Activated CD4-positive, alpha-beta T cell treated with anti-CD3 and anti-CD28 coated beads, Interleukin-2, Interleukin-4, amounts not matched to agents 100 ng/mL and 50 ng/mL, durations not matched to agents 16 hours and 8 hours (primary cell): ENCODE measurements at regions not wholly inside any gene's neighbourhood (a gene's known extent, or its start where the extent isn't known, plus 50 kb on each side); places are given as distances from the start of the nearest gene placed in this dataset.

Experiments used
- DNase-seq: peaks from one replicate; pipeline ENCODE4 v3.0.0-alpha.2; 2020; ENCODE audit warnings: low spot score

DNA sequence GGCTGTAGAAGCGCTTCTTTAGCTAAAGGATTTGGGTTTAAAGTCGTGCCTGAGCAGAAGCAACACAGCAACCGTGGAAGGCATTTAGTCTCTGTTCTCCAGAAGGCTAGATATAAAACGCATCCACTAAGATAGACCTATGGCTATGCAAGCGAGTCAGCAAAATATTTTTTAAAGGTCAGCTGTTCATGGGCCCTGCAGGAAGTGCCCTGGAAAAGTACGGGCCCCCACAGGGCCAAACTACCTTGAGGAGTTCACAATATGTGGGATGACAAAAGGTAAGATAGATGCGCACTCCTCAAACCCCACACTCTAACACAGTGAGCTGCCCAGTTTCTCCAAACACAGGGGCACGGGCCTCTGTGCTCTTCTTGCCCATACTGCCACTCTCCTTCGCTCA, 261.6 kb downstream of the VPS13C start:
- DNase-seq = no peak

DNA sequence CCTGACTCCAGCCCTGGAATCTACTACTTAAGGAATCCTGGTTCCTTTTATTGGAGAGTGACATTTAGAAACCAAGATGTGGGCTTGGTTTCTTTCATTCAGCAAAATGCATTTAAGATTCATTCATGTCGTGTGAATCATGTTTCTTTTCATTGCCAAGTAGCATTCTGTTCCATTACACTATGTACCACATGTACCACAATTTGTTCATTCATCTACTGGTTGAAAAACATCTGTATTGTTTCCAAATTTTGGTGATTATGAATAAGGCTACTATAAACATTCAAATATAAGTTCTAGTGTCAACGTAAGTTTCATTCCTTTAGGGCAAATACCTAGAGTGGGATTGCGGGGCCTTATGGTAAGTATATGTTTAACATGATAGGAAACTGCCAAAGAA, 264.2 kb downstream of the VPS13C start:
- DNase-seq = no peak

DNA sequence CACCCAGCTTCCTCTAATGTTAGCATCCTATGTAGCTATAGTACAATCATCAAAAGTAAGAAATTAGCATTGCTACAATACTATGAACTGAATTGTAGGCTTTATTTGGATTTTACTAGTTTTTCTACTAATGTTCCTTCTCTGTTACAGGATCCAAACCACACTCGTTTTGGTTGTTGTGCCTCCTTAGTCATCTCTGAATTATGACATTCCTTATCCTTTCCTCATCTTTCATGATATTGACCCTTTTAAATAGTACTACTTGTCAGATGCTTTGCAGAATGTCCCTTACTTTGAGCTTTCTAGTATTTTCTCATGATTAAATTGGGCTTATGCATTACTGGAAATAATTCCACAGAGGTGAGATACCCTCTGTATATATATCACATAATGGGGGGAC, 265.4 kb downstream of the VPS13C start:
- no peak for DNase-seq

DNA sequence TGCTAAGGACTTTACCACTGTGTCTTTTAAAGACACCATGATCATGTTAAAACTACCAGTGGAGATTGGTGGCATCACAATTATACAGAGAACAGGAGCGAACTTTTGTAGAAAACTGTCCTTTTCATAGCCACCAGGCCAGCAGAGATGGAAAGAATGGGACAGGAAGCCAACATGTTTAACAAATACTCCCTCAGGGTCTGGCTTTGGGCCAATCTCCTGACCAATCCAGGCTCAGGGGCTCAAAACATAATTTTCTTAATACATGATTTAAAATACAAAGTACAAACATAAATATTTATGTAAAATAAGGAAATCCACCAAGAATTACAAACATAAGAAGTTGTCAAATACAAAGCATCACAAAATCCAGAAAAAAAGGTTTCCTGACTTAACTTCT, 266.0 kb downstream of the VPS13C start:
- DNase-seq = no peak

DNA sequence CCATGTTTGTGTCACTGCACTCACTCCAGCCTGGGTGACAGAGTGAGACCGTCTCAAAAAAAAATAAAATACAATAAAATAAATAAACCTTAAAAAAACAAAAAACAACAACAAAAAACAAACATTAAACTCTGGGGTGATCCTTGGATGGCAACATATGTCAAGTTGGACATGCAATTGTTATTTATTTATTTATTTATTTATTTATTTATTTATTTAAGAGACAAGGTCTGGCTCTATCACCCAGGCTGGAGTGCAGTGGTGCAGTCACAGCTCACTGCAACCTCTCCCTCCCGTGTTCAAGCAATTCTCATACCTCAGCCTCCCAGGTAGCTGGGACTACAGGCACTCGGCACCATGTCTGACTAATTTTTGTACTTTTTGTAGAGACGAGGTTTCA, 275.5 kb downstream of the VPS13C start:
- DNase-seq = no peak

DNA sequence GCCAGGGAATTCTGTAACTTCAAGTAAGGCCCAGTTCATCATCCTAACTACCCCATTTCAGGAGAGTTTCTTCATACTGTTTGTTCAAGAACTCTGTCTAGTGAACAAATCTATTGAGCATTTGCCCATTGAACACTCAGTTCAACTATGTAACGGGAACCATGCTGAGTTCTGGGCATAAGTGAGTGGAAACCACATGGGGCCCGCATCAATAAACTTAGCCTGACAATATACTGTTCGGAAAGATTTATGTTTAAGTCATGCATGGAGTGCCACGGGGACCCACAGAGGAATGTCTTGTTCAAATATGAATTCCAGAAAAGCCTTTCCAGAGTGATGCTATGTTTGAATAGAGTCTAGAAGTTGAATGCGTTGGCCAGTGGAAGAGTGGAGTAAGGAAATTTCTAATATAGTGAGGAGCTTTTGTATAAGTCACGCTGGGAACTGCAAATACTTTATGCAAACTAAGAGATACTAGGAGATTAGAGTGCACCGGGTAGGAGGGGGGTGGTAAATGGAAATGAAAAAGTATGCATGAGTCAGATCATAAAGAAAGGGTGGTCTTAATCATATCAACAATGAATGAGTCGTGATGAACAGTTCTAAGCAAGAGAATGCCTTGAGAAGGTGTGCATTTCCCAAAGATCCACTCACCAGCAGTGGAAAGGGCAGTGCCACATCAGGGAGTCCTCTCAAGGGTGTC, 279.8 kb downstream of the VPS13C start:
- no peak for DNase-seq

DNA sequence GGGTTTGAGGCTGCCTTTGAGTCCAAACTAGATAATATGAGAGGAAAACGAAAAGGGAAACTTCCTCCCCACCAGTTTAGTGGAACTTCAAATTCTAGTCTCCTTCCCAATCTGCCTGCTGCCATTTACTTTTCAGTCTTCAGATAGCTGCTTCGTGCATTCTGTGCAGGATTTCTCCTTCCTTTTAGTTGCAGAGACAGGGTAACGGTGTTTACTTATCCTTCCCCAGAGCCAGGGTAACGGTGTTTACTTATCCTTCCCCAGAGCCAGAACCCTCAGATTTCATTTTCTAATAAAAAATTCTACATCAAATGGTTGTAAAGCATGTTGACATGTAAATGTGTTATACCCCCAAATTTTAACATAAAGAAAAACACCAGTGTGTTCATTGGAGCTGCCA, 282.6 kb downstream of the VPS13C start:
- no peak for DNase-seq

DNA sequence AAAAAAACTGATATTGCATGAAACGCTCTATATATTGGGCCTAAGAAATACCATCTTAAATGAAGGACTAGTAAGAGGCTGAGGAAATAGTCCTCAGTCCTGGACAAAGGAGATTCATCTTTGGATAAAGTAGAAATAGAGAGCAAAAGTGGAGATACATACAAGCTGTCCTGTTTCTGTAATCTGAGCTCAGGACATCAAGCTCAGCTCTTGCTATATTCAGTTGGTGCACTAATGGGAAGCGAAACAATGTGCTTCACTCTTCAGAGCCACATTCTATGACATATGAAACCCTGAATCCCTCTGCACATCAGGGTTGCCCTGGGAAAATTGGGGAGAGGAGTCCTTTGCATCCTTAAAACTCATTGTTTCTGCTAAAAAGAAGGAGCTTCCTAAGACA, 290.7 kb downstream of the VPS13C start:
- no peak for DNase-seq

DNA sequence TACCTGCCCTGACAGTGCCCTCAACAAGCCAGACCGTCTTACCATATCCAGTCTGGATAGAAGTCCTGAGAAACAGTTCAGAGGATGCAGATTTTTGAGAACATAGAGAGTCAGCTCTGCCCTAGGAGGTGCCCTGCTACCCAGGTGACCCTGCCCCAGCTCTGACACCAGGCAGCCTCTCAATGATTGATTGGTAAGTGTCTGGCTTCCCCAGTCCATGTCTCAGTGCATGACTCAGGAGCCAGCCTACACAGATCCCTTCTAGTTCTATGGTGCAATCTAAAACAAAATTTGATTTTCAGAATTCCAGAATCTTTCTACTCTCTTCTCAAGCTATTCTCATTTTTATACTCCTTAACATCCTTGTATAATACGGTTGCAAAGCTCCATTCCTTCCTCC, 292.1 kb downstream of the VPS13C start:
- DNase-seq = no peak

DNA sequence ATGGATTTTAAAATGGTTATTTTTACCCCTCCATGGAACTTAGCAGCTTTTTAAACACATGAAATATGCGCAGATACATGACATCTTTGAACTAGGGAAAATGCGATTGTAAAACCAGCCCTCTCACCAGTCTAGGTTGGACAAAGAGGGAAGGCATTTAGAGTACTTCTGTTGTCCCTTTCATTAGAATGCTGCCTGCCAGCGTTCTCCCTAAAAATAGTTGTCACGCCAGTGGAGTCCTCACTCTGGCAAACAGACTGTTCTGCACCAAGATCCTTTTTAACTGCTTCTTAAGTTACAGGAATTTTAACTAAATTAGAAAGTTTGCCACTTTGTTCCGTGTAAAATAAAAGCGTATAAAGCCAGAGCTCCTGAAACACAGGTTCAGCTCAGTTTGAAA, 295.3 kb downstream of the VPS13C start:
- DNase-seq = no peak

DNA sequence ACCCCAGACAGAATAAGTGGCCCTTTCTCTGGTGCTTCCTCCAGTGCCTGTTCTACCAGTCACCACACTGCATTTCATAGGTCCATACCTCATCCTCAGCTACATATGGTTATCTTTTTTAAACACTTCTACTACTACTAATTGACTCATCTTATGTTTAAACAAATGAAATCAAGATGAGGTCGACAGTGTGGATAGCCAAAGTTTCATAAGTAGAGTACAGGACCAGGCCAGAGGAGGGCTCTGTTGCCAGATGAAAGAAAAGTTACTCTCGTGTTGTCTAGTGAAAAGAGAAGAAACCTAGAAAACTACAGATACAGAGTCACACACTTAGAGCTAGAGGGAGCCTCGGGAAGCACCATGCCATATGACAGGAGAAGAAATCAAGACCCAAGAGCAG, 296.1 kb downstream of the VPS13C start:
- DNase-seq = no peak

DNA sequence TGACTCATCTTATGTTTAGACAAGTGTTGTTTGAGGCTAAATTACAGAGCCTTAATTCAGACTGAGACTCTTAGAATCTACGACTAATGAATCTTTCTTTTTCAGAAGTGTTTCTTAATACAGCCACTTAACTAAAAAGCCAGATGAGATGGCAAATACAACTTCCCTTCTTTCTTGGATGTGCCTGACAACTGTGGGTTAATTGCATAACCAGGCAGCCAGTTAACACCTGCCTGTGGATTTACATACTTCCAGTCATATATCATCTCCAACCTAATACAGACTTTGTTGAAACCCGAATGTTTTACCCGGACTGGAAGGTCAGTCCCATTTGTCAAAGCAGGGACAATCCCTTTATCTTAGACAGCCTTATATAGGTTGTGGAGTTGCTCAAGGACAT, 297.6 kb downstream of the VPS13C start:
- no peak for DNase-seq

DNA sequence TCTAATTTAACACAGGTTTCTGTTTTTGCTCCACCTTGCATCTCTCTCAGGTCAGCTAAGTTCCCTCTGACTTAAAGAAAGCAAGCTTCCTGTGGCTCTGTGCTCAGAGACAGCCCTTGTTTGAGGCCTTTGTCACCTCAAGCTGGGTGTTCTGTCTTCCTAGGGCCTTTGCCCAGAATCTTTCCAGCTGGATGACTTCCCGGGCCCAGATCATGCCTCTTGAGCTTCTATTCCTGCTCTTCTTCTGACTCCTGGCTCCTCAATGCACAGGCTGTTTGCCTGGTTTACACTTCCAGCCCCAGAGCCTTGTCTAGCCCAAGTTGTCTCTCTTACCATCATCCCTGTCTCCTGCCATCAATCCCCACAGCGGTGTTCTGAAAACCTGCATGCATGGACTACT, 300.6 kb downstream of the VPS13C start:
- no peak for DNase-seq

DNA sequence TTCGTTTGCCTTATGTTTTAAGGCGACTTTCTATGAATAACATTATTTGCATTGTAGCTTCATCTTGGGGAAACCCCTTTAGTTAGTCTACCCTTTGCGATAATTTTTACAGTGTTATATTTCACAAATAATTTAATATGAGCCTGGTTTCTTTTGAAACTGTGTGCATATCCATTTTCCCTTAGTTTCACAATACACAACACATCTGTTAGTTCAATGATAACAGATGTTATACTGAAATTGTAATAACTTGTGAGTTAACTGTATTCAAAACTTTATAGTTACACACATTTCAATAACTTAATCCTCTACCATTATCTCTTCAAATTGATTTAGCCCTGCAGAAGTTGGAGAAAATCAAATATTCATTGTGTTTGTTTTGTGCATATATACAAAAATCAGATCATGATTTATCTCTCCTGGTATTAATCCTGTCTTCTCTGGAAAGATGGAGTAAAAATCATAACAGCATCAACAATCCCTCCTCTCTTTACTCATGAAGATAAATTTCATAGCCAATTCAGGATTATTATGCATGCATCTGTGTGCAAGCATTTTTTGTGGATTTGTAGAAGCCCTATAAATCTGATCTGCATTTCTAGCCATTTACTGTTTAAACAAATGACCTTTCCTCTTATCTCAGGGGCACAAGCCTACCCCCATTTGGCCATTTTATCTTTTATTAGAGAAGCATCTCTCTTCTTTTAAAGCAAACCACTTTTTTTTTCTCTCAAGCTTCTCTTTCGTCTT, 304.0 kb downstream of the VPS13C start:
- no peak for DNase-seq

DNA sequence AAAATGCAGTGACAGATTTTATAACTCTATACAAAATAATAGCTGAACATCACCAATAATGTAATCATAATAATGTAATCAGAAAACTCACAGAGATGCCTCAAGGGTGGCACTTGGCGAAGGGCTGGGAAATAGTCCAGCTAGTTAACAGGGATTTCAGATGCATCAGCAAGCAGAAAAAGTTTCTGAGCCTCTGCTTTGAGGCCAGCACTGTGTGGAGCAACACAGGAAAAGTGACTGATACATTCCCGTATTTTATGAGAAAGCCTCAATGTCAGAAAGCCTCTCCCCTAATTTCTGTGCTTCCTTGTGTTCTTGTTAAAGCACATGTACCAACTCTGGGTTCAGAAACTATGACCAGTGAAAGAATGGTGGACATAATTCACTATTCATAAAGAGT, 304.8 kb downstream of the VPS13C start:
- no peak for DNase-seq

DNA sequence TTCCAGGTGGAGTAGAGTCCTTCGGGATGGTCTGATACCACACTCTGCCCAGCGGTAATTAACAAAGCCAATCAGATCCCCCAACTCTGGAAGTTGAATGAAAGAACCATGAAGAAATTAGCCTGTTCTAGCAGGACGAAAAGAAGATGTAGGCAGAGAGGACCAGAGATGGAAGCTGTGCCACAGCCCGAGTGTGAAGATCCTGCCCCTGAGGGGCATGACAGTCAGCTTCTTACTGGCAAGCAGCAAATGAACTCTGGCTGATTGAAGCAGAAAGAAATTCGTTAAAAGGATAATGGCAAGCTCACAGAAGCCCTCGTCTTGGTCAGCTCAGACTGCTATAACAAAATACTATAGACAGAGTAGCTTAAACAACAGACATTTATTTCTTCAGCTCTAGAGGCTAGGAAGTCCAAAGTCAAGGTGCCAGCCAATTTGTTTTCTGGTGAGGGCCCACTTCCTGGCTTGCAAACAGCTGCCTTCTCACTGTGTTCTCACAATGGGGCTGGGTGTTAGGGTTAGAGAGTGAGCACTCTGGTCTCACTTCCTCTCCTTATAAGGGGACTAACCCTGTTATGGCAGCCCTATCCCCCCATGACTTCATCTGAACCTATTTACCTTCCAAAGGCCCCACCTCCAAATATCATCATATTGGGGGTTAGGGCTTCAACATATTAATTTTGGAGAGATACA, 307.1 kb downstream of the VPS13C start:
- DNase-seq = no peak

DNA sequence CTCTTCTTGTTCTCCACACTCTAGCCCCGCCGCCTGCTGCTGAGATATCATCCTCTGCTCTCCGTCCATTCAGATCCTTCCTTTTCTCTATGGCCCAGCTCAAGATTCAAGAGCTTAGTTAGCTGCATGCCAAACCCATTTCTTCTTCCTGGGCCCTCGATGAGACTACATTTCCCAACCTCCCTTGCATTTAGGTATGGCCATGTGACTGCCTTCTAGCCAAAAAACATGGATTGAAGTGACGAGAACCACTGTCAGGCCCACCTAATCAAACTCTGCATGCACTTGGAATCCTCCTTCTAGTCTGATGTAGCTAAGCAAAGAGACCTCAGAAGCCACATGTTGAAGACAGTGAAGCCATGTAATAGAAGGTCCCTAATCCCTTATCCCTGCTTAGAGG, 308.2 kb downstream of the VPS13C start:
- no peak for DNase-seq

DNA sequence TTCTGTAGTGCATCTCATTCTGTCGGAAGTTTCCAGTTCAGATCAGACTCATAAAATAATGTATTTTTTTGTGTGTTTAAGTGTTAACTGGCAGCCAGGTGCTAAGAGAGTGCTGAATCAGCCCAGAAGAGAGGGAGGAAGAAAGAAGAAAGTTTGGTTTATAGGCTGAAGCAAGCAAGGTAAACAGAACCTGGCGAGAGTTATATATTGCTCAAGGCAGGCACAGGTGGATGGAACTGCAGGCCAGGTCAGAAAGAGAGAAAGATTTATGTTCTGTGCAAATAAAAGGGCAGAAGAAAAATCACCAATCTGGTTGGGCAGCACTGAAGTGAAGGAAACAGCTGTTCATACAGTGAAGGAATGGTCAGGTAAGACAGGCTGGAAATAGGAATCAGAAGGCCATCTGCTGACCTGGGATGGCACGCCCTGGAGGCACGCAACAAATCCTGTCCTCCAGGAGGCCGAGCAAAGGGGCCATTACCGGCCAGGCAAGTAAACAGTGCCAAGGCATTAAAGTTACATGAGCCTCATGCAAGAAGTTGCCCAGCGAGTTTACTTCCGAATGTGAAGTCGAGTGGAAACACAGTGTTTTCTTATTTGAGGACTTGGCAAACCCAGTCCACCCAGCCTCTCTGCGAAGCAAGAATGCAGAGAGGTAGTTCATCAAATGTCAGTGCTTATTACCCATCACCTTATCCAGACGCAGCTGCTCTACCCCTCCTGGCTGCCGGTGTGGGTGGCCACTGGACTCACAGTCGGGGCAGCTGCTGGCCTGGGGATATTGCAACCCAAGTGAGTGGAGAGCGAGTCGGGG, 309.8 kb downstream of the VPS13C start:
- DNase-seq = no peak

DNA sequence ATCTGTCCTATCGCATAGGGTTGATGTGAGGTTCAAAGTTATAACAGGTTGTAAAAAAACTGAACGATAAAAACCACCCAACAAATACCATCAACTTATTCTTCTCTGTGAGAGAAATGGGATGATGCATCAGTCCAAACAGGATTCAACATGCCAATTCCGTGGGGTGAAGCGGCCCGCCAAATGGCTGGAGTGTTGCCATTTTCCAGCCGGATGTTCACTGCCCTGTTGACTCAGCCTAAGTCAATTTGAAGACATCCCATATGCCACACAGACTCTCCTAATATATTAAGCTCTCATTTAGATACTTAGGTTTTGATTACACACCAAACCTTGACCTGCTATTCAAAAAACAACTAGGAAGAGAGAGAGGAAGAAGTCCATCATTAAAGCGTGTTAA, 311.1 kb downstream of the VPS13C start:
- no peak for DNase-seq

DNA sequence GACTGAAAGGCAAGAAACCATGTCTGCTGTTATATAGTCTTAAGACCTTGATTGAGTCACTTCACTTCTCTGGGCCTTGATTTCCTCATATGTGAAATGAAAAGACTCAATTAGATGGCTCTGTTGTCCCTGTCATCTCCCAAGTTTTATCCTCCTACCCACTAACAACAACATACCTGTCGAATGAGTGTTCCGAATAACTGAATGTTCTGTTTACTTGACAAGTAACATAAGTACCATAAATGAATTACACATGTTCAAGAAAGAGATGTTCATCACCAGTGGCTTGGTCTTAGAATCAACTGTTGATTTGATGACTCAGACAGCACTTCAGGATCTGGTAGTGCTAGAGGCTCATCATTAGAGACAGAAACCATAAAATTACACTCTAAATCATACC, 311.7 kb downstream of the VPS13C start:
- DNase-seq = no peak

DNA sequence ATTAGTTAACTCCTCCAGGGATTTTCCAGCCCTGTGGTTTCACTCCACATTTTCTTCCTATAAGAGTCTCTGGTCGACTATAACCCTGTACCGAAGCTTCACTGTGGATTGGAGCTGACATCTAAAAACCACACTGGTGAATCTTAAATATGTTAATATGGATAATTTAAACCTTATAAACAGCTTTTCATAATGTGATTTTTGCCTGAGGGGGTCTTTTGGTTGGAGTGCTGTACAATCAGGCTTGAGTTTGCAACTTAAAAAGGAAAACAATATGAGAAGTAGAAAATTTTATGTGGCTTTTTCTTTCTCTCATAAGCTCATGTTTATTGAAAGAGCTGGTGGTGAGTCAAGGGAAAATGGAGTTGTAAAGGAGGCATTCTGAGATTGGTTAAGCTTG, 313.7 kb downstream of the VPS13C start:
- DNase-seq = no peak

DNA sequence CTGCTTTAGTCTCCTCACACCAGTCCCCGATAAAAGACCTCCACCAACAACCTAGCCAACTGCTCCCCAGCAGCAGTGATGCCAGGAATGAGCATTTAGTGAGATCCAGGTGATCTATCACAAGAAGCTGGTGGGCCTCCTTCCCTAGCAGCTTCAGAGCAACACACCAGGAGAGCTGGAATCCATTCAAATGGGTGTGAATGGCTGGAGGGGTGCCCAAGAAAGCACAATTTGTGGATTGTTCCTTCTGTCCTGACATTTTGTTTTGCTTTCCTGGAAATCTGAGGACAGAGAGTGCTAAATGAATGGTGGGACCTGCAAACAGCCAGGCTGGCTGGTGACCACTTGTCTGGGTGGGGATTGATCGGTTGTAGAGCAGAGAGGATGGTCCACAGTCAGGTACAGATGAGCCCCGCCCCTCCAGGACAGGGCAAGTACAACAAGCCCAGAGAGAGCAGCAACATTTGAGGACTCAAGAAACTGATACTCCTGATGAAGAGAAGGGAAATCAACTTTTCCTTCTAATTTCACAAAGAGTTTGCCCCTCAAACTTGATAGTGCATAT, 316.8 kb downstream of the VPS13C start:
- no peak for DNase-seq
